Suppressor macrophage treated with lipopolysaccharide for 1 hour (primary cell): ENCODE measurements at regions not wholly inside any gene's neighbourhood (a gene's known extent, or its start where the extent isn't known, plus 50 kb on each side); places are given as distances from the start of the nearest gene placed in this dataset.
"Not testable (repeated sequence)": the region's sequence is repeated elsewhere in the genome, so short reads cannot be mapped to it uniquely, and the experiment has no call there.

ENCODE experiments used
- DNase-seq, 3 donors: peaks; one replicate each; pipeline ENCODE4 v3.0.0-alpha.2; 2020 to 2022

GRCh38 chr7:68587599-68587998 is 1010.7 kb upstream of the AUTS2 start:
- no peak for DNase-seq

- DNase-seq = no peak
These were observed 996.4 kb upstream of the AUTS2 start for GRCh38 chr7:68601826-68602225.

- DNase-seq = no peak
These were observed 993.7 kb upstream of the AUTS2 start for GRCh38 chr7:68604541-68604940.

- DNase-seq = no peak
These were observed 987.6 kb upstream of the AUTS2 start for GRCh38 chr7:68610701-68611100.

- DNase-seq = no peak
These were observed 984.9 kb upstream of the AUTS2 start for GRCh38 chr7:68613405-68613804.

GRCh38 chr7:68613897-68614296 is 984.4 kb upstream of the AUTS2 start:
- no peak for DNase-seq

- DNase-seq = no peak
These were observed 978.7 kb upstream of the AUTS2 start for GRCh38 chr7:68619526-68619925.

GRCh38 chr7:68622500-68622899 is 975.8 kb upstream of the AUTS2 start:
- no peak for DNase-seq

GRCh38 chr7:68623030-68623429 is 975.2 kb upstream of the AUTS2 start:
- no peak for DNase-seq

- no peak for DNase-seq
These were observed 970.9 kb upstream of the AUTS2 start for GRCh38 chr7:68627247-68627864.

- DNase-seq = not testable (repeated sequence)
These were observed 967.4 kb upstream of the AUTS2 start for GRCh38 chr7:68630914-68631313.

GRCh38 chr7:68640103-68640502 is 958.2 kb upstream of the AUTS2 start:
- no peak for DNase-seq

- no peak for DNase-seq
These were observed 955.5 kb upstream of the AUTS2 start for GRCh38 chr7:68642727-68643126.

GRCh38 chr7:68663392-68663791 is 934.9 kb upstream of the AUTS2 start:
- DNase-seq = no peak

- no peak for DNase-seq
These were observed 927.2 kb upstream of the AUTS2 start for GRCh38 chr7:68671046-68671445.

GRCh38 chr7:68671671-68672070 is 926.6 kb upstream of the AUTS2 start:
- DNase-seq = no peak

GRCh38 chr7:68674826-68675225 is 923.4 kb upstream of the AUTS2 start:
- DNase-seq = no peak

- no peak for DNase-seq
These were observed 921.3 kb upstream of the AUTS2 start for GRCh38 chr7:68676813-68677535.

- DNase-seq = no peak
These were observed 920.1 kb upstream of the AUTS2 start for GRCh38 chr7:68678196-68678595.

GRCh38 chr7:68679459-68680234 is 918.6 kb upstream of the AUTS2 start:
- DNase-seq = no peak

- DNase-seq = no peak
These were observed 917.9 kb upstream of the AUTS2 start for GRCh38 chr7:68680235-68680872.

- DNase-seq = no peak
These were observed 915.4 kb upstream of the AUTS2 start for GRCh38 chr7:68682910-68683309.

- DNase-seq = no peak
These were observed 913.9 kb upstream of the AUTS2 start for GRCh38 chr7:68684246-68684839.
